Activated CD4-positive, alpha-beta T cell treated with anti-CD3 and anti-CD28 coated beads, Interleukin-10, Interleukin-2, amounts not matched to agents 100 ng/mL and 50 ng/mL, durations not matched to agents 16 hours and 8 hours (primary cell): ENCODE measurements at regions not wholly inside any gene's neighbourhood (a gene's known extent, or its start where the extent isn't known, plus 50 kb on each side); places are given as distances from the start of the nearest gene placed in this dataset.
"Not testable (repeated sequence)": the region's sequence is repeated elsewhere in the genome, so short reads cannot be mapped to it uniquely, and the experiment has no call there.

Experiments used
- DNase-seq: peaks from one replicate; pipeline ENCODE4 v3.0.0-alpha.2; 2020

- DNase-seq: no peak
These were observed 63.1 kb downstream of the MATN1 start for GRCh38 chr1:30660241-30660640.

- no peak for DNase-seq
These were observed 63.7 kb downstream of the MATN1 start for GRCh38 chr1:30659702-30660101.

- not testable (repeated sequence) for DNase-seq
These were observed 65.0 kb downstream of the MATN1 start for GRCh38 chr1:30658375-30658774.

GRCh38 chr1:30658014-30658336 is 65.4 kb downstream of the MATN1 start:
- no peak for DNase-seq

- DNase-seq: no peak
These were observed 66.0 kb downstream of the MATN1 start for GRCh38 chr1:30657131-30658013.

GRCh38 chr1:30656171-30656940 is 67.0 kb downstream of the MATN1 start:
- no peak for DNase-seq

GRCh38 chr1:30655672-30656071 is 67.7 kb downstream of the MATN1 start:
- DNase-seq: no peak

- no peak for DNase-seq
These were observed 69.2 kb downstream of the MATN1 start for GRCh38 chr1:30654188-30654587.

- DNase-seq: no peak
These were observed 71.1 kb downstream of the MATN1 start for GRCh38 chr1:30652152-30652841.

GRCh38 chr1:30651395-30651794 is 72.0 kb downstream of the MATN1 start:
- not testable (repeated sequence) for DNase-seq

- DNase-seq: no peak
These were observed 72.4 kb downstream of the MATN1 start for GRCh38 chr1:30650968-30651320.

- no peak for DNase-seq
These were observed 73.1 kb downstream of the MATN1 start for GRCh38 chr1:30650038-30650967.

GRCh38 chr1:30649321-30649991 is 73.9 kb downstream of the MATN1 start:
- no peak for DNase-seq

GRCh38 chr1:30648408-30649000 is 74.9 kb downstream of the MATN1 start:
- no peak for DNase-seq

GRCh38 chr1:30645807-30646206 is 77.6 kb downstream of the MATN1 start:
- DNase-seq: no peak

GRCh38 chr1:30642391-30643120 is 80.8 kb downstream of the MATN1 start:
- DNase-seq: no peak

- no peak for DNase-seq
These were observed 81.6 kb downstream of the MATN1 start for GRCh38 chr1:30641572-30642353.

- DNase-seq: no peak
These were observed 83.4 kb downstream of the MATN1 start for GRCh38 chr1:30639881-30640452.

GRCh38 chr1:30638811-30639210 is 84.6 kb downstream of the MATN1 start:
- DNase-seq: no peak

- no peak for DNase-seq
These were observed 85.3 kb downstream of the MATN1 start for GRCh38 chr1:30638086-30638485.
